Activated T-cell treated with anti-CD3 and anti-CD28 coated beads for 48 hours (primary cell): ENCODE measurements at regions not wholly inside any gene's neighbourhood (a gene's known extent, or its start where the extent isn't known, plus 50 kb on each side); places are given as distances from the start of the nearest gene placed in this dataset.

Experiments
- DNase-seq: peaks from one replicate; pipeline ENCODE4 v3.0.0-alpha.2; 2020; ENCODE audit warnings: low read depth

- DNase-seq, result no peak
These were observed 179.3 kb upstream of the CIBAR2 start for GRCh38 chr16:85291302-85292148.

- no peak for DNase-seq
These were observed 181.2 kb upstream of the CIBAR2 start for GRCh38 chr16:85293458-85293857.

- no peak for DNase-seq
These were observed 181.8 kb upstream of the CIBAR2 start for GRCh38 chr16:85293904-85294642.

- DNase-seq, result no peak
These were observed 182.7 kb upstream of the CIBAR2 start for GRCh38 chr16:85294810-85295508.

- DNase-seq, result peak; percentile 48
These were observed 184.8 kb upstream of the CIBAR2 start for GRCh38 chr16:85296859-85297660.

- no peak for DNase-seq
These were observed 185.6 kb upstream of the CIBAR2 start for GRCh38 chr16:85297881-85298280.

GRCh38 chr16:85300406-85300968 is 188.2 kb upstream of the CIBAR2 start:
- DNase-seq, result no peak

GRCh38 chr16:85301231-85301630 is 189.0 kb upstream of the CIBAR2 start:
- DNase-seq, result no peak

- DNase-seq, result no peak
These were observed 190.0 kb upstream of the CIBAR2 start for GRCh38 chr16:85302018-85302847.

- no peak for DNase-seq
These were observed 190.6 kb upstream of the CIBAR2 start for GRCh38 chr16:85302848-85303353.

GRCh38 chr16:85303354-85303883 is 191.1 kb upstream of the CIBAR2 start:
- peak; percentile 82 for DNase-seq

- DNase-seq, result no peak
These were observed 192.1 kb upstream of the CIBAR2 start for GRCh38 chr16:85304337-85304736.

GRCh38 chr16:85306071-85306792 is 194.0 kb upstream of the CIBAR2 start:
- peak; percentile 83 for DNase-seq

GRCh38 chr16:85306793-85307551 is 194.7 kb upstream of the CIBAR2 start:
- no peak for DNase-seq

- DNase-seq, result no peak
These were observed 195.5 kb upstream of the CIBAR2 start for GRCh38 chr16:85307552-85308364.

- DNase-seq, result no peak
These were observed 196.6 kb upstream of the CIBAR2 start for GRCh38 chr16:85308611-85309540.
